ENCODE measurements at regions not wholly inside any gene's neighbourhood (a gene's known extent, or its start where the extent isn't known, plus 50 kb on each side); places are given as distances from the start of the nearest gene placed in this dataset.

GRCh38 chr18:60873708-60874107, 459.5 kb upstream of the CDH20 start (continued):
- TF ChIP-seq, protein P1, sequence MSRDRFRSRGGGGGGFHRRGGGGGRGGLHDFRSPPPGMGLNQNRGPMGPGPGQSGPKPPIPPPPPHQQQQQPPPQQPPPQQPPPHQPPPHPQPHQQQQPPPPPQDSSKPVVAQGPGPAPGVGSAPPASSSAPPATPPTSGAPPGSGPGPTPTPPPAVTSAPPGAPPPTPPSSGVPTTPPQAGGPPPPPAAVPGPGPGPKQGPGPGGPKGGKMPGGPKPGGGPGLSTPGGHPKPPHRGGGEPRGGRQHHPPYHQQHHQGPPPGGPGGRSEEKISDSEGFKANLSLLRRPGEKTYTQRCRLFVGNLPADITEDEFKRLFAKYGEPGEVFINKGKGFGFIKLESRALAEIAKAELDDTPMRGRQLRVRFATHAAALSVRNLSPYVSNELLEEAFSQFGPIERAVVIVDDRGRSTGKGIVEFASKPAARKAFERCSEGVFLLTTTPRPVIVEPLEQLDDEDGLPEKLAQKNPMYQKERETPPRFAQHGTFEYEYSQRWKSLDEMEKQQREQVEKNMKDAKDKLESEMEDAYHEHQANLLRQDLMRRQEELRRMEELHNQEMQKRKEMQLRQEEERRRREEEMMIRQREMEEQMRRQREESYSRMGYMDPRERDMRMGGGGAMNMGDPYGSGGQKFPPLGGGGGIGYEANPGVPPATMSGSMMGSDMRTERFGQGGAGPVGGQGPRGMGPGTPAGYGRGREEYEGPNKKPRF (IDR thresholded peaks at IDR 0.05; ENCODE audit: low read depth, low read length), result no peak
- TF ChIP-seq FOXM1 (IDR thresholded peaks at IDR 0.05; ENCODE audit: low read depth) (no peak), FOXM1 (CRISPR knock-in tag; IDR thresholded peaks at IDR 0.05; ENCODE audit: low read depth) (no peak), CBX8 (IDR thresholded peaks at IDR 0.05; ENCODE audit: borderline replicate concordance, extremely low read depth, low read depth, low read length, poor library complexity, severe bottlenecking) (no peak), PHTF2 (CRISPR knock-in tag; IDR thresholded peaks at IDR 0.05) (no peak), TAF9B (IDR thresholded peaks at IDR 0.05; ENCODE audit: partially characterized antibody) (no peak), KDM5B (IDR thresholded peaks at IDR 0.05; ENCODE audit: insufficient replicate concordance, low read depth, low read length) (no peak), EP300 (IDR thresholded peaks at IDR 0.05; ENCODE audit: low read length) (no peak)

DNA sequence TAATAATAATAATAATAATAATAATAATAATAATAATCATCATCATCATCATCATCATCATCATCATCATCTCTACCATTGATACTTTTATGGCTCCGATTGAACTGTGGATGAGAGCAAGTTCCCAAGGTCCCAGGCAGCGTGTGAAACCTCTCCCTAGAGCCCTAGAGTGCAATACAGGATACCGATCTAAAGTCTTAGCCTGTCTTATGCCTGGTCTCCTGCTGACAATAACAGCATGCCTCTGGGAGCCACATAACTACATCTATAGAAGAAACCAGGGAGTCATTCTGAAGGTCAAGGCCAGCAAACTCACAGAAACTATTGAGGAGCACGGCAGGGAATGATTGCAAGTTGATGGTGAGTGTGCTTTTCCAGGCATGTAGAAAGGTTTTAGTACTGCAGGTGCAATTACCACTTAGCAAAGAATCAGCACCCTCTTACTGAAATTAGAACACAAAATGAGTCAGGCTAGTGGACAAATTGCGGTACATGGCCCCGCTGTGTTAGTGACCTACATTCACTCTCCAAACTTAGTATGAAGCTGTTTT, 457.2 kb upstream of the CDH20 start:
- BruUV-seq (replicated peaks), result no TSS peak

More for the DNA sequence above, 457.2 kb upstream of the CDH20 start:
- no peaks in the 10 kb centered on the region for H3K9me3 ChIP-seq (replicated peaks; ENCODE audit: control insufficient read depth, insufficient read depth, low read depth, low read length)
- H4K20me1 ChIP-seq (replicated peaks; ENCODE audit: control insufficient read depth, insufficient read depth, low read length), result no peaks in the 10 kb centered on the region
- H3K27ac ChIP-seq (ENCODE audit: extremely low read depth, low read depth, low read length), result no peak overlapping the region
- ChIA-PET POLR2A (no interaction called here), CTCF (ENCODE audit: low intra/inter-chr PET ratio) (no interaction called here)
- H3K4me3 ChIP-seq, result no peak overlapping the region
- TF ChIP-seq ZNF408 (CRISPR knock-in tag; IDR thresholded peaks at IDR 0.05; ENCODE audit: low read depth), result no peak
- no peak for TF ChIP-seq ZNF785 (CRISPR knock-in tag; IDR thresholded peaks at IDR 0.05)
- in situ Hi-C loops (cut with MboI), result no loop called here
- no peaks in the 10 kb centered on the region for H3K79me2 ChIP-seq (ENCODE audit: control insufficient read depth, insufficient read depth, low read length)
- no peaks in the 10 kb centered on the region for H3K27me3 ChIP-seq (ENCODE audit: control insufficient read depth in 2 of 2, insufficient read depth in 2 of 2, low read length in 2 of 2)
- no peak overlapping the region for H3K4me2 ChIP-seq (ENCODE audit: insufficient read depth, low read length)
- H3K9me1 ChIP-seq (ENCODE audit: control insufficient read depth, insufficient read depth, low read length), result no peaks in the 10 kb centered on the region
- H3K9ac ChIP-seq (ENCODE audit: insufficient read depth in 1 of 2, low read depth in 2 of 2, low read length in 2 of 2), result no peak overlapping the region
- FAIRE-seq (no peak), DNase-seq (ENCODE audit: extremely low read depth in 1 of 4, low spot score in 3 of 4) (no peak), ATAC-seq (no peak)
- 0% methylated on average over 6 of the region's 6 CpGs for WGBS (ENCODE audit: insufficient coverage, low coverage, missing lambda C conversion rate)
- intact Hi-C loops (cut with micrococcal nuclease), result no loop called here
- no peak overlapping the region for H2AFZ ChIP-seq (ENCODE audit: low read depth, low read length)
- H3K4me1 ChIP-seq (replicated peaks in 1 of 2; ENCODE audit: control insufficient read depth in 2 of 2, insufficient read depth in 2 of 2, low read length in 2 of 2), result no peaks in the 10 kb centered on the region
- no peaks in the 10 kb centered on the region for H3K36me3 ChIP-seq (ENCODE audit: control insufficient read depth, insufficient read depth, low read length)
